ENCODE measurements at regions not wholly inside any gene's neighbourhood (a gene's known extent, or its start where the extent isn't known, plus 50 kb on each side); places are given as distances from the start of the nearest gene placed in this dataset.
"Not testable (repeated sequence)": the region's sequence is repeated elsewhere in the genome, so short reads cannot be mapped to it uniquely, and the experiment has no call there.

- no peak overlapping the region for H2AFZ ChIP-seq (ENCODE audit: insufficient read depth, low read length, poor library complexity)
- no peak overlapping the region for H3K4me2 ChIP-seq (ENCODE audit: low read length)
- H3K4me1 ChIP-seq (ENCODE audit: control insufficient read depth in 1 of 2, insufficient read depth in 2 of 2, low read length in 2 of 2): no peaks in the 10 kb centered on the region
- no peak overlapping the region for H4K91ac ChIP-seq (ENCODE audit: low read depth, low read length)
- no peak overlapping the region for H3K14ac ChIP-seq (ENCODE audit: low read length)
- no peak overlapping the region for H4K8ac ChIP-seq (ENCODE audit: low read depth, low read length)
- H2AK5ac ChIP-seq (ENCODE audit: low read length): no peak overlapping the region
- H3K4ac ChIP-seq (ENCODE audit: low read depth, low read length): no peak overlapping the region
- no peak for DNase-seq
- no peak overlapping the region for H3K9ac ChIP-seq (ENCODE audit: low read length)
- no peak overlapping the region for H3K27ac ChIP-seq (ENCODE audit: low read depth, low read length)
- H4K12ac ChIP-seq (ENCODE audit: low read depth, low read length): no peak overlapping the region
- no CpG with 5 or more reads among the region's 2 CpGs for WGBS (ENCODE audit: extremely low coverage, insufficient coverage, insufficient read length)
- no peaks in the 10 kb centered on the region for H3K79me2 ChIP-seq (ENCODE audit: control insufficient read depth, insufficient read depth, low read length, poor library complexity)
- H3K4me3 ChIP-seq (ENCODE audit: low read depth, low read length): no peak overlapping the region
- no peak overlapping the region for H3K23ac ChIP-seq (ENCODE audit: low read length)
- H3K27me3 ChIP-seq (ENCODE audit: insufficient read depth, low read length): no peaks in the 10 kb centered on the region
- H3K9me3 ChIP-seq (ENCODE audit: insufficient read depth, low read depth, low read length): peaks cover 2% of the 10 kb centered on the region
- H2BK12ac ChIP-seq (ENCODE audit: low read length): no peak overlapping the region
- H3K18ac ChIP-seq (ENCODE audit: low read length): no peak overlapping the region
- H3K79me1 ChIP-seq (ENCODE audit: low read length): no peaks in the 10 kb centered on the region
- no peak overlapping the region for H2BK5ac ChIP-seq (ENCODE audit: low read depth, low read length, poor library complexity)
- H2BK120ac ChIP-seq (ENCODE audit: insufficient read depth, low read length, poor library complexity): no peak overlapping the region
- H3K36me3 ChIP-seq (ENCODE audit: control insufficient read depth in 1 of 2, insufficient read depth in 2 of 2, low read length in 2 of 2): no peaks in the 10 kb centered on the region
Observed at GRCh38 chr1:68868606-68869005, 371.7 kb upstream of the DEPDC1 start.

- no peak overlapping the region for H4K12ac ChIP-seq (ENCODE audit: low read depth, low read length)
- H2BK120ac ChIP-seq (ENCODE audit: insufficient read depth, low read length, poor library complexity): no peak overlapping the region
- no peak overlapping the region for H3K4me2 ChIP-seq (ENCODE audit: low read length)
- H3K4me1 ChIP-seq (ENCODE audit: control insufficient read depth in 1 of 2, insufficient read depth in 2 of 2, low read length in 2 of 2): no peaks in the 10 kb centered on the region
- H3K27ac ChIP-seq (ENCODE audit: low read depth, low read length): no peak overlapping the region
- no peak overlapping the region for H2BK12ac ChIP-seq (ENCODE audit: low read length)
- no peak overlapping the region for H3K18ac ChIP-seq (ENCODE audit: low read length)
- H4K8ac ChIP-seq (ENCODE audit: low read depth, low read length): no peak overlapping the region
- no peak overlapping the region for H3K4me3 ChIP-seq (ENCODE audit: low read depth, low read length)
- H3K79me2 ChIP-seq (ENCODE audit: control insufficient read depth, insufficient read depth, low read length, poor library complexity): no peaks in the 10 kb centered on the region
- H2BK5ac ChIP-seq (ENCODE audit: low read depth, low read length, poor library complexity): no peak overlapping the region
- H4K91ac ChIP-seq (ENCODE audit: low read depth, low read length): no peak overlapping the region
- no peak overlapping the region for H3K9ac ChIP-seq (ENCODE audit: low read length)
- H3K9me3 ChIP-seq (ENCODE audit: insufficient read depth, low read depth, low read length): no peaks in the 10 kb centered on the region
- H3K79me1 ChIP-seq (ENCODE audit: low read length): no peaks in the 10 kb centered on the region
- no CpG with 5 or more reads among the region's 2 CpGs for WGBS (ENCODE audit: extremely low coverage, insufficient coverage, insufficient read length)
- H3K36me3 ChIP-seq (ENCODE audit: control insufficient read depth in 1 of 2, insufficient read depth in 2 of 2, low read length in 2 of 2): no peaks in the 10 kb centered on the region
- no peak overlapping the region for H2AK5ac ChIP-seq (ENCODE audit: low read length)
- no peak overlapping the region for H3K14ac ChIP-seq (ENCODE audit: low read length)
- H3K4ac ChIP-seq (ENCODE audit: low read depth, low read length): no peak overlapping the region
- no peak for DNase-seq
- no peak overlapping the region for H2AFZ ChIP-seq (ENCODE audit: insufficient read depth, low read length, poor library complexity)
- H3K27me3 ChIP-seq (ENCODE audit: insufficient read depth, low read length): no peaks in the 10 kb centered on the region
- no peak overlapping the region for H3K23ac ChIP-seq (ENCODE audit: low read length)
Observed at GRCh38 chr1:68873144-68873543, 376.3 kb upstream of the DEPDC1 start.

- H4K8ac ChIP-seq (ENCODE audit: low read depth, low read length); DNase-seq; H4K91ac ChIP-seq (ENCODE audit: low read depth, low read length); H4K12ac ChIP-seq (ENCODE audit: low read depth, low read length); H3K4ac ChIP-seq (ENCODE audit: low read depth, low read length); H3K14ac ChIP-seq (ENCODE audit: low read length); H3K4me1 ChIP-seq (ENCODE audit: control insufficient read depth in 1 of 2, insufficient read depth in 2 of 2, low read length in 2 of 2); H3K18ac ChIP-seq (ENCODE audit: low read length); H3K79me1 ChIP-seq (ENCODE audit: low read length); H3K27me3 ChIP-seq (ENCODE audit: insufficient read depth, low read length); H3K4me2 ChIP-seq (ENCODE audit: low read length); H3K36me3 ChIP-seq (ENCODE audit: control insufficient read depth in 1 of 2, insufficient read depth in 2 of 2, low read length in 2 of 2); H3K4me3 ChIP-seq (ENCODE audit: low read depth, low read length); H2BK5ac ChIP-seq (ENCODE audit: low read depth, low read length, poor library complexity); H2AK5ac ChIP-seq (ENCODE audit: low read length); H3K9ac ChIP-seq (ENCODE audit: low read length); H3K23ac ChIP-seq (ENCODE audit: low read length); H3K27ac ChIP-seq (ENCODE audit: low read depth, low read length); H2AFZ ChIP-seq (ENCODE audit: insufficient read depth, low read length, poor library complexity); H2BK12ac ChIP-seq (ENCODE audit: low read length); H2BK120ac ChIP-seq (ENCODE audit: insufficient read depth, low read length, poor library complexity); H3K79me2 ChIP-seq (ENCODE audit: control insufficient read depth, insufficient read depth, low read length, poor library complexity); H3K9me3 ChIP-seq (ENCODE audit: insufficient read depth, low read depth, low read length): not testable (repeated sequence)
- WGBS (ENCODE audit: extremely low coverage, insufficient coverage, insufficient read length): no CpG with 5 or more reads among the region's 29 CpGs
Observed at GRCh38 chr1:68881330-68882194, 384.7 kb upstream of the DEPDC1 start.

GRCh38 chr1:68889471-68889870, 392.6 kb upstream of the DEPDC1 start:
- Histone ChIP-seq H3K27me3 (ENCODE audit: insufficient read depth, low read length) (no peaks in the 10 kb centered on the region), H2AK5ac (ENCODE audit: low read length) (no peak overlapping the region), H3K4me3 (ENCODE audit: low read depth, low read length) (no peak overlapping the region), H3K4me2 (ENCODE audit: low read length) (no peak overlapping the region), H2BK120ac (ENCODE audit: insufficient read depth, low read length, poor library complexity) (no peak overlapping the region), H3K27ac (ENCODE audit: low read depth, low read length) (no peak overlapping the region), H4K91ac (ENCODE audit: low read depth, low read length) (no peak overlapping the region), H3K14ac (ENCODE audit: low read length) (no peak overlapping the region), H3K4ac (ENCODE audit: low read depth, low read length) (no peak overlapping the region), H4K8ac (ENCODE audit: low read depth, low read length) (no peak overlapping the region), H2BK12ac (ENCODE audit: low read length) (no peak overlapping the region), H4K12ac (ENCODE audit: low read depth, low read length) (no peak overlapping the region), H3K9ac (ENCODE audit: low read length) (no peak overlapping the region), H3K79me1 (ENCODE audit: low read length) (no peaks in the 10 kb centered on the region), H3K4me1 (ENCODE audit: control insufficient read depth in 1 of 2, insufficient read depth in 2 of 2, low read length in 2 of 2) (peaks cover 0 to 3% of the 10 kb centered on the region in 2 experiments), H3K9me3 (ENCODE audit: insufficient read depth, low read depth, low read length) (no peaks in the 10 kb centered on the region), H3K36me3 (ENCODE audit: control insufficient read depth in 1 of 2, insufficient read depth in 2 of 2, low read length in 2 of 2) (no peaks in the 10 kb centered on the region), H3K18ac (ENCODE audit: low read length) (no peak overlapping the region), H3K79me2 (ENCODE audit: control insufficient read depth, insufficient read depth, low read length, poor library complexity) (no peaks in the 10 kb centered on the region), H2AFZ (ENCODE audit: insufficient read depth, low read length, poor library complexity) (no peak overlapping the region), H3K23ac (ENCODE audit: low read length) (no peak overlapping the region), H2BK5ac (ENCODE audit: low read depth, low read length, poor library complexity) (no peak overlapping the region)
- no peak for DNase-seq
- WGBS (ENCODE audit: extremely low coverage, insufficient coverage, insufficient read length): no CpG with 5 or more reads among the region's 5 CpGs

All from trophoblast cell (in vitro differentiated cells and primary cell).